ENCODE measurements at regions not wholly inside any gene's neighbourhood (a gene's known extent, or its start where the extent isn't known, plus 50 kb on each side); places are given as distances from the start of the nearest gene placed in this dataset.

GRCh38 chr2:104583811-104584210 is 270.1 kb upstream of the POU3F3 start:
- TF ChIP-seq CTCF (IDR thresholded peaks at IDR 0.05; ENCODE audit: low read depth, low read length), result no peak
- Histone ChIP-seq H3K27me3 (ENCODE audit: control insufficient read depth, insufficient read depth, low read length) (no peaks in the 10 kb centered on the region), H3K9me3 (ENCODE audit: control insufficient read depth, insufficient read depth, low read length) (peaks cover 17% of the 10 kb centered on the region), H3K4me3 (ENCODE audit: low read depth, low read length) (no peak overlapping the region), H3K27ac (ENCODE audit: low read depth, low read length) (no peak overlapping the region)
- no peak for DNase-seq (ENCODE audit: low read depth, low spot score)
- CTCF ChIA-PET, result no interaction called here
- POLR2A ChIA-PET, result no interaction called here

- POLR2A ChIA-PET, result no interaction called here
- DNase-seq (ENCODE audit: low read depth, low spot score), result no peak
- CTCF ChIA-PET, result no interaction called here
Measured at GRCh38 chr2:104584393-104584792, 269.5 kb upstream of the POU3F3 start.

GRCh38 chr2:104595576-104595975 is 258.3 kb upstream of the POU3F3 start:
- TF ChIP-seq CTCF (IDR thresholded peaks at IDR 0.05; ENCODE audit: low read depth, low read length), result no peak
- Histone ChIP-seq H3K27ac (ENCODE audit: low read depth, low read length) (no peak overlapping the region), H3K9me3 (ENCODE audit: control insufficient read depth, insufficient read depth, low read length) (peaks cover 24% of the 10 kb centered on the region), H3K4me3 (ENCODE audit: low read depth, low read length) (no peak overlapping the region), H3K27me3 (ENCODE audit: control insufficient read depth, insufficient read depth, low read length) (no peaks in the 10 kb centered on the region)
- CTCF ChIA-PET, result no interaction called here
- POLR2A ChIA-PET, result no interaction called here
- no peak for DNase-seq (ENCODE audit: low read depth, low spot score)

More at GRCh38 chr2:104584393-104584792, 269.5 kb upstream of the POU3F3 start:
- Histone ChIP-seq H3K27ac (ENCODE audit: low read depth, low read length) (no peak overlapping the region), H3K4me3 (ENCODE audit: low read depth, low read length) (no peak overlapping the region), H3K27me3 (ENCODE audit: control insufficient read depth, insufficient read depth, low read length) (no peaks in the 10 kb centered on the region), H3K9me3 (ENCODE audit: control insufficient read depth, insufficient read depth, low read length) (peaks cover 13% of the 10 kb centered on the region)
- no peak for TF ChIP-seq CTCF (IDR thresholded peaks at IDR 0.05; ENCODE audit: low read depth, low read length)

- CTCF ChIA-PET, result no interaction called here
- Histone ChIP-seq H3K27me3 (ENCODE audit: control insufficient read depth, insufficient read depth, low read length) (no peaks in the 10 kb centered on the region), H3K9me3 (ENCODE audit: control insufficient read depth, insufficient read depth, low read length) (peaks cover 25% of the 10 kb centered on the region), H3K4me3 (ENCODE audit: low read depth, low read length) (no peak overlapping the region), H3K27ac (ENCODE audit: low read depth, low read length) (no peak overlapping the region)
- POLR2A ChIA-PET, result no interaction called here
- DNase-seq (ENCODE audit: low read depth, low spot score), result no peak
- no peak for TF ChIP-seq CTCF (IDR thresholded peaks at IDR 0.05; ENCODE audit: low read depth, low read length)
Measured at GRCh38 chr2:104597942-104598341, 256.0 kb upstream of the POU3F3 start.

GRCh38 chr2:104598636-104599035 is 255.3 kb upstream of the POU3F3 start:
- Histone ChIP-seq H3K9me3 (ENCODE audit: control insufficient read depth, insufficient read depth, low read length) (peaks cover 25% of the 10 kb centered on the region), H3K4me3 (ENCODE audit: low read depth, low read length) (no peak overlapping the region), H3K27ac (ENCODE audit: low read depth, low read length) (no peak overlapping the region), H3K27me3 (ENCODE audit: control insufficient read depth, insufficient read depth, low read length) (no peaks in the 10 kb centered on the region)
- no peak for TF ChIP-seq CTCF (IDR thresholded peaks at IDR 0.05; ENCODE audit: low read depth, low read length)
- ChIA-PET POLR2A (no interaction called here), CTCF (no interaction called here)
- DNase-seq (ENCODE audit: low read depth, low spot score), result no peak

Measured in AG04450 (cell line).